ENCODE measurements at regions not wholly inside any gene's neighbourhood (a gene's known extent, or its start where the extent isn't known, plus 50 kb on each side); places are given as distances from the start of the nearest gene placed in this dataset.
"Not testable (repeated sequence)": the region's sequence is repeated elsewhere in the genome, so short reads cannot be mapped to it uniquely, and the experiment has no call there.

- H3K4me1 ChIP-seq (ENCODE audit: insufficient read depth): no peaks in the 10 kb centered on the region
- no peak for DNase-seq (ENCODE audit: extremely low spot score)
- 78% methylated on average over 1 of the region's 1 CpG for WGBS
- H3K27ac ChIP-seq (ENCODE audit: low read depth): no peak overlapping the region
- H3K4me3 ChIP-seq (ENCODE audit: low read depth, low read length): no peak overlapping the region
- H3K36me3 ChIP-seq (ENCODE audit: insufficient read depth): no peaks in the 10 kb centered on the region
Measured at GRCh38 chr4:123535037-123535748, 138.6 kb downstream of the SPRY1 start.

GRCh38 chr4:123536225-123536624, 139.6 kb downstream of the SPRY1 start:
- H3K4me3 ChIP-seq (ENCODE audit: low read depth, low read length): no peak overlapping the region
- 90% methylated on average over 6 of the region's 6 CpGs for WGBS
- DNase-seq (ENCODE audit: extremely low spot score): no peak
- no peaks in the 10 kb centered on the region for H3K4me1 ChIP-seq (ENCODE audit: insufficient read depth)
- no peak overlapping the region for H3K27ac ChIP-seq (ENCODE audit: low read depth)
- H3K36me3 ChIP-seq (ENCODE audit: insufficient read depth): no peaks in the 10 kb centered on the region

GRCh38 chr4:123537906-123538402, 141.4 kb downstream of the SPRY1 start:
- not testable (repeated sequence) for H3K36me3 ChIP-seq (ENCODE audit: insufficient read depth); DNase-seq (ENCODE audit: extremely low spot score); H3K4me1 ChIP-seq (ENCODE audit: insufficient read depth); H3K4me3 ChIP-seq (ENCODE audit: low read depth, low read length); H3K27ac ChIP-seq (ENCODE audit: low read depth)
- WGBS: over 99% methylated on average over 39 of the region's 39 CpGs

- DNase-seq (ENCODE audit: extremely low spot score): peak; percentile 51
- WGBS: 68% methylated on average over 7 of the region's 7 CpGs
- H3K27ac ChIP-seq (ENCODE audit: low read depth): no peak overlapping the region
- no peaks in the 10 kb centered on the region for H3K36me3 ChIP-seq (ENCODE audit: insufficient read depth)
- H3K4me1 ChIP-seq (ENCODE audit: insufficient read depth): no peaks in the 10 kb centered on the region
- no peak overlapping the region for H3K4me3 ChIP-seq (ENCODE audit: low read depth, low read length)
Measured at GRCh38 chr4:123545667-123546572, 149.3 kb downstream of the SPRY1 start.

GRCh38 chr4:123546573-123547060, 150.0 kb downstream of the SPRY1 start:
- WGBS: 83% methylated on average over 9 of the region's 9 CpGs
- Histone ChIP-seq H3K36me3 (ENCODE audit: insufficient read depth) (no peaks in the 10 kb centered on the region), H3K4me1 (ENCODE audit: insufficient read depth) (no peaks in the 10 kb centered on the region), H3K4me3 (ENCODE audit: low read depth, low read length) (no peak overlapping the region), H3K27ac (ENCODE audit: low read depth) (peak overlapping the region; percentile 48)
- peak; percentile 23 for DNase-seq (ENCODE audit: extremely low spot score)

- H3K4me3 ChIP-seq (ENCODE audit: low read depth, low read length): no peak overlapping the region
- WGBS: 78% methylated on average over 26 of the region's 26 CpGs
- H3K27ac ChIP-seq (ENCODE audit: low read depth): no peak overlapping the region
- no peaks in the 10 kb centered on the region for H3K36me3 ChIP-seq (ENCODE audit: insufficient read depth)
- H3K4me1 ChIP-seq (ENCODE audit: insufficient read depth): no peaks in the 10 kb centered on the region
- peak; percentile 82 for DNase-seq (ENCODE audit: extremely low spot score)
Measured at GRCh38 chr4:123547216-123548165, 150.9 kb downstream of the SPRY1 start.

GRCh38 chr4:123553279-123553678, 156.7 kb downstream of the SPRY1 start:
- DNase-seq (ENCODE audit: extremely low spot score): no peak
- WGBS: 89% methylated on average over 4 of the region's 4 CpGs
- no peak overlapping the region for H3K27ac ChIP-seq (ENCODE audit: low read depth)
- no peaks in the 10 kb centered on the region for H3K36me3 ChIP-seq (ENCODE audit: insufficient read depth)
- H3K4me1 ChIP-seq (ENCODE audit: insufficient read depth): peaks cover 1% of the 10 kb centered on the region
- H3K4me3 ChIP-seq (ENCODE audit: low read depth, low read length): no peak overlapping the region

GRCh38 chr4:123553733-123554637, 157.4 kb downstream of the SPRY1 start:
- 94% methylated on average over 3 of the region's 3 CpGs for whole genome bisulfite sequencing
- Histone ChIP-seq H3K36me3 (ENCODE audit: insufficient read depth) (no peaks in the 10 kb centered on the region), H3K4me1 (ENCODE audit: insufficient read depth) (peaks cover 1% of the 10 kb centered on the region), H3K4me3 (ENCODE audit: low read depth, low read length) (no peak overlapping the region), H3K27ac (ENCODE audit: low read depth) (no peak overlapping the region)
- DNase-seq (ENCODE audit: extremely low spot score): no peak

- Histone ChIP-seq H3K27ac (ENCODE audit: low read depth) (peak overlapping the region; percentile 53), H3K4me1 (ENCODE audit: insufficient read depth) (peaks cover 1% of the 10 kb centered on the region), H3K36me3 (ENCODE audit: insufficient read depth) (no peaks in the 10 kb centered on the region), H3K4me3 (ENCODE audit: low read depth, low read length) (no peak overlapping the region)
- 37% methylated on average over 5 of the region's 5 CpGs for WGBS
- DNase-seq (ENCODE audit: extremely low spot score): no peak
Measured at GRCh38 chr4:123554801-123555232, 158.2 kb downstream of the SPRY1 start.

GRCh38 chr4:123555233-123555806, 158.7 kb downstream of the SPRY1 start:
- Histone ChIP-seq H3K4me3 (ENCODE audit: low read depth, low read length) (no peak overlapping the region), H3K36me3 (ENCODE audit: insufficient read depth) (no peaks in the 10 kb centered on the region), H3K4me1 (ENCODE audit: insufficient read depth) (peaks cover 1% of the 10 kb centered on the region), H3K27ac (ENCODE audit: low read depth) (peak overlapping the region; percentile 53)
- DNase-seq (ENCODE audit: extremely low spot score): peak; percentile 94
- 16% methylated on average over 9 of the region's 9 CpGs for WGBS

- H3K27ac ChIP-seq (ENCODE audit: low read depth): peak overlapping the region; percentile 53
- no peak overlapping the region for H3K4me3 ChIP-seq (ENCODE audit: low read depth, low read length)
- H3K36me3 ChIP-seq (ENCODE audit: insufficient read depth): no peaks in the 10 kb centered on the region
- peak; percentile 69 for DNase-seq (ENCODE audit: extremely low spot score)
- 29% methylated on average over 6 of the region's 6 CpGs for WGBS
- peaks cover 1% of the 10 kb centered on the region for H3K4me1 ChIP-seq (ENCODE audit: insufficient read depth)
Measured at GRCh38 chr4:123555807-123556273, 159.2 kb downstream of the SPRY1 start.

GRCh38 chr4:123556526-123556925, 159.9 kb downstream of the SPRY1 start:
- H3K36me3 ChIP-seq (ENCODE audit: insufficient read depth): no peaks in the 10 kb centered on the region
- H3K4me1 ChIP-seq (ENCODE audit: insufficient read depth): peaks cover 1% of the 10 kb centered on the region
- H3K4me3 ChIP-seq (ENCODE audit: low read depth, low read length): no peak overlapping the region
- 93% methylated on average over 4 of the region's 4 CpGs for WGBS
- peak overlapping the region; percentile 63 for H3K27ac ChIP-seq (ENCODE audit: low read depth)
- no peak for DNase-seq (ENCODE audit: extremely low spot score)
